KMS-11 (cell line): ENCODE measurements at regions not wholly inside any gene's neighbourhood (a gene's known extent, or its start where the extent isn't known, plus 50 kb on each side); places are given as distances from the start of the nearest gene placed in this dataset.

Source experiments
- H2AFZ ChIP-seq: fragments of 200-600 bp; sonication (generic); 2 replicates; pipeline ENCODE4 v1.6.1; 2016; ENCODE audit warnings: antibody characterized with exemption, mixed run types, low read depth
- H3K27ac ChIP-seq: fragments of 200-600 bp; sonication (generic); 2 replicates; pipeline ENCODE4 v1.6.1; 2016; ENCODE audit warnings: mild to moderate bottlenecking, mixed run types
- H3K27me3 ChIP-seq: fragments of 200-600 bp; sonication (generic); 2 replicates; pipeline ENCODE4 v1.6.1; 2017; ENCODE audit warnings: mild to moderate bottlenecking, low read depth, mixed run types, moderate library complexity; ENCODE audit not compliant: insufficient read depth
- H3K36me3 ChIP-seq: fragments of 200-600 bp; sonication (generic); 2 replicates; pipeline ENCODE4 v1.6.1; 2017; ENCODE audit warnings: mild to moderate bottlenecking, mixed run types; ENCODE audit not compliant: insufficient read depth
- H3K4me1 ChIP-seq: fragments of 200-600 bp; sonication (generic); 2 replicates; pipeline ENCODE4 v1.6.1; 2016; ENCODE audit warnings: mild to moderate bottlenecking, low read depth, mixed run types; ENCODE audit not compliant: poor library complexity, severe bottlenecking
- H3K4me2 ChIP-seq: fragments of 200-600 bp; sonication (generic); 2 replicates; pipeline ENCODE4 v1.7.0; 2016; ENCODE audit warnings: mild to moderate bottlenecking, mixed run types
- H3K4me3 ChIP-seq: fragments of 200-600 bp; sonication (generic); IDR thresholded peaks from 2 replicates; pipeline ENCODE4 v1.6.1; 2017; ENCODE audit warnings: low read depth, low read length, mixed read lengths; ENCODE audit not compliant: insufficient read depth
- H3K79me2 ChIP-seq: fragments of 200-600 bp; sonication (generic); 2 replicates; pipeline ENCODE4 v1.6.1; 2016; ENCODE audit warnings: low read depth, mixed run types; ENCODE audit not compliant: insufficient read depth
- H3K9ac ChIP-seq: fragments of 200-600 bp; sonication (generic); 2 replicates; pipeline ENCODE4 v1.6.1; 2016; ENCODE audit warnings: mild to moderate bottlenecking, mixed run types
- H4K20me1 ChIP-seq: fragments of 200-600 bp; sonication (generic); 2 replicates; pipeline ENCODE4 v1.6.1; 2016; ENCODE audit warnings: mild to moderate bottlenecking, mixed run types; ENCODE audit not compliant: insufficient read depth
- TF ChIP-seq, protein P1 (sequence below): fragments of 200-600 bp; sonication (generic); conservative IDR thresholded peaks from 2 replicates; pipeline ENCODE4 v1.6.1; 2017; ENCODE audit warnings: low read depth, mild to moderate bottlenecking, antibody characterized with exemption, low read length, moderate library complexity, mixed read lengths

DNA sequence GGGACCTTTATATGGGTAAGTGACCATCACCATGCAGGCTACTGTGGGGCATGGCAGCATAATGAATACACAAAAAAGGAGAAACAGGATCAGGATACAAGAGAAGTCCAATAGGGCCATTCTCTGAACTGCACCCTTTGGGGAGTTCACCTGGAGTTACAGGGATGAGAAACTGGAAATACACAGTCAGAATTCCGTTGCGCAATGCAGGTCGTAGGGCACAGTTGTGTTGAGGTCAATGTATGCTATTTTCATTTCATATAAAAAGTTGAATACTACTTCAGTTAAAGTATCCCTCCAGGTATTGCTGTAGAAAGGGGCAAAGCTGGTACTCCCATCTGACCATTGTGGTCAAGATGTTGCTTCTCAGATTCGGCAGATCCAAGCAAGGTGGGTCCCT, 471.4 kb downstream of the DMRT2 start:
- Histone ChIP-seq H3K4me2 (no peak overlapping the region), H3K4me1 (no peaks in the 10 kb centered on the region), H3K79me2 (no peaks in the 10 kb centered on the region), H3K27me3 (no peaks in the 10 kb centered on the region), H3K9ac (no peak overlapping the region), H3K4me3 (no peak overlapping the region), H2AFZ (no peak overlapping the region), H4K20me1 (no peaks in the 10 kb centered on the region), H3K36me3 (no peaks in the 10 kb centered on the region), H3K27ac (no peak overlapping the region)
- TF ChIP-seq, protein P1, sequence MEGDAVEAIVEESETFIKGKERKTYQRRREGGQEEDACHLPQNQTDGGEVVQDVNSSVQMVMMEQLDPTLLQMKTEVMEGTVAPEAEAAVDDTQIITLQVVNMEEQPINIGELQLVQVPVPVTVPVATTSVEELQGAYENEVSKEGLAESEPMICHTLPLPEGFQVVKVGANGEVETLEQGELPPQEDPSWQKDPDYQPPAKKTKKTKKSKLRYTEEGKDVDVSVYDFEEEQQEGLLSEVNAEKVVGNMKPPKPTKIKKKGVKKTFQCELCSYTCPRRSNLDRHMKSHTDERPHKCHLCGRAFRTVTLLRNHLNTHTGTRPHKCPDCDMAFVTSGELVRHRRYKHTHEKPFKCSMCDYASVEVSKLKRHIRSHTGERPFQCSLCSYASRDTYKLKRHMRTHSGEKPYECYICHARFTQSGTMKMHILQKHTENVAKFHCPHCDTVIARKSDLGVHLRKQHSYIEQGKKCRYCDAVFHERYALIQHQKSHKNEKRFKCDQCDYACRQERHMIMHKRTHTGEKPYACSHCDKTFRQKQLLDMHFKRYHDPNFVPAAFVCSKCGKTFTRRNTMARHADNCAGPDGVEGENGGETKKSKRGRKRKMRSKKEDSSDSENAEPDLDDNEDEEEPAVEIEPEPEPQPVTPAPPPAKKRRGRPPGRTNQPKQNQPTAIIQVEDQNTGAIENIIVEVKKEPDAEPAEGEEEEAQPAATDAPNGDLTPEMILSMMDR, result no peak

- Histone ChIP-seq H3K4me2 (no peak overlapping the region), H2AFZ (no peak overlapping the region), H3K4me3 (no peak overlapping the region), H4K20me1 (no peaks in the 10 kb centered on the region), H3K9ac (no peak overlapping the region), H3K27me3 (no peaks in the 10 kb centered on the region), H3K36me3 (no peaks in the 10 kb centered on the region), H3K4me1 (no peaks in the 10 kb centered on the region), H3K79me2 (no peaks in the 10 kb centered on the region), H3K27ac (no peak overlapping the region)
- TF ChIP-seq, protein P1, result no peak
These were observed 472.1 kb downstream of the DMRT2 start for GRCh38 chr9:1522219-1522767.

DNA sequence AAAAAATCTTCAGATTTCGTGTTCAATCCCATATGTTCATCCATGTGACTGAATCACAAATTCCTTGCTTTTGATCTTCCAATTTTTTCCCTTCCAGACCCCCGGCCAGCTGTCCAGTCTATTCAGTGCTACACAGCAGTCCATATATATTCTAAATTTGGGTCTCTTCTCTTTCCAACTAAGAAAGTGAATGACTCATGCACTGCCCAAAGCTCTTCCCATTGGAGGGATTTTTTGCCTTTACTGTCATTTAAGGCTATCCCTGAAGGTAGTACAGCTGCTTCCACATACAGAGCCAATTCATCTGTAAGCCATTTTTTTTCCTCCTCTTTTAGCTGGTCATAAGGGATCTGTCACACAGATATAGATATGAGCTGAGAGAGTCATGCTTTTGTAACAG, 478.3 kb downstream of the DMRT2 start:
- Histone ChIP-seq H3K79me2 (no peaks in the 10 kb centered on the region), H3K27ac (no peak overlapping the region), H3K27me3 (no peaks in the 10 kb centered on the region), H4K20me1 (no peaks in the 10 kb centered on the region), H3K4me2 (no peak overlapping the region), H2AFZ (no peak overlapping the region), H3K4me1 (no peaks in the 10 kb centered on the region), H3K36me3 (no peaks in the 10 kb centered on the region), H3K4me3 (no peak overlapping the region), H3K9ac (no peak overlapping the region)
- TF ChIP-seq, protein P1, result no peak

- no peaks in the 10 kb centered on the region for H3K4me1 ChIP-seq
- H3K79me2 ChIP-seq, result no peaks in the 10 kb centered on the region
- no peak overlapping the region for H2AFZ ChIP-seq
- no peaks in the 10 kb centered on the region for H4K20me1 ChIP-seq
- H3K4me2 ChIP-seq, result no peak overlapping the region
- H3K36me3 ChIP-seq, result no peaks in the 10 kb centered on the region
- H3K27me3 ChIP-seq, result no peaks in the 10 kb centered on the region
- no peak overlapping the region for H3K27ac ChIP-seq
- H3K9ac ChIP-seq, result no peak overlapping the region
- TF ChIP-seq, protein P1, result no peak
- H3K4me3 ChIP-seq, result no peak overlapping the region
These were observed 480.5 kb downstream of the DMRT2 start for GRCh38 chr9:1530696-1531095.
